GM21390 (cell line): ENCODE measurements at regions not wholly inside any gene's neighbourhood (a gene's known extent, or its start where the extent isn't known, plus 50 kb on each side); places are given as distances from the start of the nearest gene placed in this dataset.

Experiments
- ATAC-seq: cut with Tn5 transposase; IDR thresholded peaks from one replicate; pipeline ENCODE4 v1.9.1; 2021; ENCODE audit not compliant: unreplicated experiment

GRCh38 chr14:38425324-38425976 lies 169.6 kb upstream of the CLEC14A start:
- ATAC-seq, result no peak

DNA sequence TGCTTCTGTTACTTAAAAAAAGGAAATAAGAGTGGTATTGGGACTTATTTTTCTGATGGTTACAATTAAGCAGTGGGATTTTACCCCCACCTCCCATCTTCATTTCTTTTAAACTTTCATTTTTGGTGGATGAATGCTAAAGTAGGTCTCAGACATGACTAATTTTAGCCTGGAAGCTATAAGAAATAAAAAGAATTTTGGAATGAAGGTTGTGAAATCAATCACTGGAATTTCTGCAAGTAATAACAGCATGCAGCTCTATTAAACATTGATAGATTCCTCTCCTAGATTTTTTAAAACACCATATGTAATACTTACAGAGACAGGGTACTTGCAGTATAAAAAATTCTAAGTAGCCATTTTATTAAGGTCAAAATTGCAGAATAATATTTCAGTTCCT lies 164.2 kb upstream of the CLEC14A start:
- no peak for ATAC-seq

DNA sequence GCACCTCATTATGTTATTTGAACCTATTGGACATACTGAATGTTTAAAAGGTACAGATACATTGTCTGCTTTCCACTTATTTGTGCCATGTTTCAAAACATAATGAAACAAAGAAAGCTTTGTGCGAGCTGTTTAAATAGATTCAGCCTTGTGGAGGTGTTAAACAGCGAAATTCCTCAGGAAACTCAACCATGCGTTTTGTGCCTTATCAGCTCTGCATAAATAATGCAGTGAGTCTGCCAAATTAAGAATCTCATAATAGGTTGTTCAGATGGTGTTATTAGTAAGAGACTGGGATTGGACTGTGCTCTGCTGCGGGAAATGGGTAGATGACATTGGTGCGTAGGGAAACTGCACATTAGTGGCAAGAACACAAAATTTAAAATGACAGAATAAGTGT lies 163.7 kb upstream of the CLEC14A start:
- ATAC-seq, result no peak

DNA sequence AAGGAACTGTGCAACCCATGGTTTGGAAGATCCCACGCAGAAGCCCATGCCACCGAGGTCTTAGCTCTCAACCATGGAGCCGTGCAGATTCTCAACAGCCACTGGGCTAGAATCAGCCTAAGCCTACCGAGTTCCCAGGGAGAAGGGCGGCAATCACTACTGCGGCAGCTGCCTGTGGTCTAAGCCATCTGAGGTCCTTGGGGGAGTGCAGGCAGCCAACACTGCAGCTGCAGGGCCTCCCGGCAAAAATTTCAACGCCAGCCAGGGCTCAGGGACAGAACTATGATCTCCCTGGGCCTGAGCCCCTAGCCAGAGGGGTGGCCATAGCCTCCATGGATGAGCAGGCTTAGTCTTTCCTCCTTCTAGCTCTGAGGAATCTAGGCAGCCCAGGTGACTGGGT lies 156.8 kb upstream of the CLEC14A start:
- no peak for ATAC-seq

DNA sequence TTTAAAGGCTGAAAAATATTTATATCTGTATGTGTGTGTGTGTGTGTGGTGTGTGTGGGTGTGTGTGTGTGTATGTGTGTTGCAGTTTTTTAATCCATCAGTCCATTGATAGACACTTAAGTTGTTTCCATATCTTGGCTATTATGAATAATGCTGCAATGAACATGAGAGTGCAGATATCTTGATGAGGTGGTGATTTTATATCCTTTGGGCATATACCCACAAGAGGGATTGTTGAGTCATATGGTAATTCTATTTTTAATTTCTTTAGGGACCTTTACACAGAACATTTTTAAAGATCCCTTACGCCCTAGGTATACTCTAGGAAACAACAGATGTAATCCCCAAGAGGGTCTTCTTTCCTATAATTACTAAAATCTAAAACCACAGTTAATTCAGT lies 154.5 kb upstream of the CLEC14A start:
- ATAC-seq, result no peak

DNA sequence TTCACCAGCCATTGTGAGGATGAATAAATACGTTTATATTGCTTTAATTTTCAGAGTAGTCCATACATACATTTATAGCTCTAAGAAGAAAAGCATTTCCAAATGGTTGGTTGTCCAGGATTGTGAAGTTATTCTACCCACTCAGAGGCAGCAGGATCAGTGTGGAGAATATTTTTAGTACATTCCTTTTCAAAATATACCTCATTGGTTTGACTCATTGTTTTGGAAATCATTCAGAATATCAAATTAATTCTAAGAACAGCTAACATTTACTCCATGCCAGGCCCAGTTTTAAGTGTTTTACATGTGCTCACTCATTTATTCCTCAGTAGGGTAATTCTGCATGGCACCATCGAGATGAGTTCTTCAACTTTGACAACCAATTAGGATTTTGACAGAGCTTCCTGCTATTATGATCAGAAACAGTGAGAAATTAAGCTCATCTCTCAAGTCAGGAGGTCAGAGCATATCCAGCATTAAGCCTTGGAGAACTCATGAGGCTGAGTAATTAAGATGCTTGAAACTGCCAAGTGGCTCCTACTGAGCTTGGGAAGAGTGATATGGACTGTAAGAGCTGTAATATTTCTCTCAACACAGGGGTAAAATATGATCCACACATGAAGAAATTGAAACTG lies 153.3 kb upstream of the CLEC14A start:
- no peak for ATAC-seq

- no peak for ATAC-seq
These were observed 150.2 kb upstream of the CLEC14A start for GRCh38 chr14:38405851-38406635.

DNA sequence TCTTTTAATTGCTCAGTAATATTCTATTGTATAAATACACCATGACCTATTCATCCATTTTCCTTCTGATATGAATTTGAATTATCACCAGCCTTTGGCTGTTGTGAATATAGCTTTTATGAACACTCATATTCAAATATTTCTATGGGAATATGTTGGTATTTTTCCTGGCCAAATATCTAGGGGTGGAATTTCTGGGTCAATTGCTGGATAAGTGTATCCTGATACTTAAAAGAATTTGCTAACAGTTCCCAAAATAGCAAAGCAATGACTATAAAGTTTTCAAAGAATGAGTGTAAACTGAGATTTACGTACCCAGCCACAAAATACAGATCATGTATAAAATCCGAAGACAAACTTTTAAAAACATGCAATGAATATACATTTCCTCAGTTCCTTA lies 148.7 kb upstream of the CLEC14A start:
- ATAC-seq, result no peak

DNA sequence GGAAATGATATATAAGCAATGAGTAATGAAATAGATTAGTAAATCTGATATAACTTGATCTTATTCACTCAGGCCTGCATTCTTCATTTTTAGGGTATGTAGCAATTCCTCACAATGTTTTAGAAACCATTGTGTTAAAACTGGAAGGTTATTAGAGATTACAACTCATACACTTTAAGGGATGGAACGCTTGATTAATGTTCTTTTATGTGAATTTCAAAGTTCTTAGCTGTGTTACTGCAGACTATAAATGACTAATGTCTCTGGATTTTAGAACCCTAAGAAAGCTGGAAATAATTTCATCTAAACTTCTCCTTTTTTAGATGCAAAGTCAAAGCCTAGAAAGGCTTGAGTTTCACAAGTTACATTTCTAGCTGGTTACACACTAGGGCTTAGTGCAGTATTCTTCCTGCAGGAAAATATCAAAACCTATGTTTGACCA lies 148.2 kb upstream of the CLEC14A start:
- ATAC-seq, result no peak

DNA sequence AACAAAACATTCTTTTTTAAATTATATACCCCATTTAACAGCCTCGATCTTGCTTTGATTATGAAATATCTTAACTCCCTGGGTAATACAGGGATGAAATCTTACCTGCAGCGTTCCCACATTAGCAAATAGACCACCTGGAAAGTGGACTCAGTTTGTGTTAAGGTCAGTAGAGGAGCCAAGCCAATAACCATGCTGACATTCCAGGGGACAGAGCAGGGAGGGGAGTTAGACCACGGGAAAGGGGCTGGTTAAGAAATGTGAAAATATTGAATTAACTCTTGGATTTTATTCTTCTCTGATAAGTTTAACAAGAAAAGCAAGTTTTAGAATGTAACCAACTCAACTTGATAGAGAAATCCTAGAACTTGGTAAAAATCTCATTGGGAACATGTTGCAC lies 144.9 kb upstream of the CLEC14A start:
- ATAC-seq, result no peak

DNA sequence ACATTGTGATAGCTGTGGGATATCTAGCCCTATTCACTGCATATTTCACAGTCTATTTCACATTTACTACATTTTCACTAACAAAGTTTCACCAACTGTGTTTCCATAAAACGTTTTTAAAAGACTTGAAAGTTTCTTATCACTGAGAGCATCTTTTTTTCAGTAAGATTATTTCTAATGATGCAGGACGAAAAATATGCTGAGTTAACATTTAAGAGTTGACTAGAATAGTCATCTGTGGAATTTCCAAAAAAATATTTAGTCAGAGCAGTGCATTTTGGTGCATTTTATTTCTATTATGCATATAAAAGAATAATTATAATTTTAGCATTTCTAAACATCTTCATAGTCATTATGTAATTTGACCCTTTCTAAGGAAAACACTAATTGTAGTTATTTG lies 143.8 kb upstream of the CLEC14A start:
- no peak for ATAC-seq

- no peak for ATAC-seq
These were observed 138.9 kb upstream of the CLEC14A start for GRCh38 chr14:38394767-38395166.

GRCh38 chr14:38394064-38394463 lies 138.2 kb upstream of the CLEC14A start:
- no peak for ATAC-seq

GRCh38 chr14:38391334-38391733 lies 135.4 kb upstream of the CLEC14A start:
- no peak for ATAC-seq

DNA sequence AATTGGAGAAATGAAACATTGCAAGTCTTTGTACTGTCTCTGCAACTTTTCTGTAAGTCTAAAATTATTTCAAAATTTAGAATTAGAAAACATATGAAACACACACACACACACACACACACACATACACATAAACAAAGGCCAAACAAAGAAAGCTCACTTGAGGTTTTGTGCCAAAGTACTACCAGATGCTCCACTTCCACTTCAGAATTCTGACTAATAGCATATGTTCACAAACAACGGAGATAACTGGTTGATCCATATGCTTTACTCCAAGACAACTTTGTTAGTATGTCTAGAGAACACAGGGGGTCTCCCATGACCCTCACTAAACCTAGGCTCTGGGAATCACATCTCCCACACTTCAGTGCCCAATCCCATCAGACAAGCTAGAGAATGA lies 133.8 kb upstream of the CLEC14A start:
- ATAC-seq, result no peak

GRCh38 chr14:38387821-38388220 lies 131.9 kb upstream of the CLEC14A start:
- ATAC-seq, result no peak

- no peak for ATAC-seq
These were observed 129.9 kb upstream of the CLEC14A start for GRCh38 chr14:38385836-38386235.

GRCh38 chr14:38385343-38385742 lies 129.4 kb upstream of the CLEC14A start:
- no peak for ATAC-seq

- no peak for ATAC-seq
These were observed 128.8 kb upstream of the CLEC14A start for GRCh38 chr14:38384741-38385140.

DNA sequence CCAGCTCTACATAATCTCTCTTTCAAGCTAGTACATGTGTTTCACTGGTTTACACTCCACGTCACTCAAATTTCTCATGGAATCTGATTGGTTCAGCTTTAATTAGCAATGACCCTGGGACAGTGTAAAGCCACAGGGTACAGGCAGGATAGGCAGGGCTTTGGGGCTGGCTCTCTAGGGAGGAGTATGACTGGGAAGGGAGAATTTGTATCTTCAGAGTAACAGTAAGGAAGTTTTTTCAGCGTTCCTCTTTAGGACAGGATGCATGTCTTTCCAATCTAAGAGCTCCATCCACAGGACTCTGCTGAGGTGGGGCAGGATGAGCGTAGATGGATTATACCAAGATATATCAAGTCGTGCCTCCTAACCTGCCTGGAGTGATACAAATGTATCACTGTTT lies 112.0 kb upstream of the CLEC14A start:
- ATAC-seq, result no peak

DNA sequence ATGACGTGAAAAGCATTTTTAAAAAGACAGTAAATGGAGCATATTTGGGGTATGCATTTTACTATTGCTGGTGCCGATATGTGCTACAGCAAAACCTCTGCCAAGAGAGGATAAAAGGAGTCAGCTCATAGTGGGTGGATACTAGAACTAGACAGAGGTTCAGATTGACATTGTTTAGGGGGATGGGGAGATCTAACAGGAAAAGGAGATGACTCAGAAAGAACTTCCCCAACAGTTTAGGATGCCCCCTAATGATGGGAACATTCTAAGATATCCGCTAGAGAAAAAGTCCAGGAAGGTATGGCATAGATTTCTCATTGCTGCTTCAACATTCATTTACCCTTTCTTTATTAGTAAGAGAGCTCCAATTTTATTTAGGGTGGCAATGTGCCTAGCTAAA lies 110.5 kb upstream of the CLEC14A start:
- ATAC-seq, result no peak

GRCh38 chr14:38363217-38363616 lies 107.3 kb upstream of the CLEC14A start:
- ATAC-seq, result no peak
